ENCODE measurements at regions not wholly inside any gene's neighbourhood (a gene's known extent, or its start where the extent isn't known, plus 50 kb on each side); places are given as distances from the start of the nearest gene placed in this dataset.

DNA sequence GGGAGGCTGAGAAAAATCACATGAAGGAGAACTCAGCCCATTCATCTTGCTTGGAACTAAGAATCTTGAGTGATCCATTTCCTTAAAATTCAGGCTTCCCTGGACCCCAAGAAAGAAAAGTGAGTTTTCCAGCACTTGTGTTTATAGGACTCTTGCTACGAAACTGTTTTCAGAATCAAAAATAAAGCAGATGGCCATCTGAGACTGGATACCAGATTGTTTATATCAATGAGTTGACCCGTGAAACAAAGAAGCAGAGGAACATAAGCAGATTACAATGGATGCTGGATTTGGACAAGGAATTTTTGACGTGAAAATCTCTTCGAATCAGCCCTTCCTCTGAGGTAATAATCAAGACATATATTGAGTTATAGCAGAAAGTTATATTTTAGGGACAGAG lies 223.2 kb downstream of the SYK start:
- no peak for DNase-seq

DNA sequence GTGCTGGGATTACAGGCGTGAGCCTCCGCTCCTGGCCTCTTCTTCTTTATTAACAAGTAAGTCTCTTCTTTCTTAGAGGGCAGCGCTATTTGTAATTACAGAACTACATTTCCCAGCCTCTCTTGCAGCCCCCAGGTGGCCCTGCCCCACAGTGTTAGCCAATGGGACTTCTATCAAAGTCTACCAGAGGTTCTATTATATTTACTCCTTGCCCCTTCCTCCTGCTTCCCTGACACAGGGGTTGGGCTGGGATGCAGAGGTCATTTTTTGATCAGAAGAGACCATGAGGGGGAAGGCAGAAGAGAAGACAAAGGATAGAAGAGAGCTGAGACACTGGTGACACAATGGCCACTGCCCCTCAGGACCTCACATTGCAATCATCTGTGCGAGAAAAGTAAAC lies 224.2 kb downstream of the SYK start:
- DNase-seq, result no peak

DNA sequence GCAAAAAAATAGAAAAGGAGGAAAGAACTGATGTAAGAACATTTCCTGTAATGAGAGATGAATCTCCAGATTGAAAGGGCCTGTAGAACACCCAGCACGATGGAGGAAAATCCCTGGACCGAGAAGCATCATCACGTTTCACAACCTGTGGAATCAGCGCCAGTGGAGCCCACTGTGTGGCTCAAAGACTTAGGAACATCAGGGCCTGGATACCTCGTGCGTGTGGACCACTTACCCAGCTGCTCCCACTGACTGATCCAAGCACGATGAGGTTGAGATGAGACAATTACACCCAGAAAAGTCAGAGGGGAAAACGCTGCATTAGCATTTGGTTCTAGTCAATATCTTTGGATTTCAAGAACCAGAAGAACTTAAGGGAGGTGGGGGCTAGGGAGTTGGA lies 224.6 kb downstream of the SYK start:
- DNase-seq, result no peak

DNA sequence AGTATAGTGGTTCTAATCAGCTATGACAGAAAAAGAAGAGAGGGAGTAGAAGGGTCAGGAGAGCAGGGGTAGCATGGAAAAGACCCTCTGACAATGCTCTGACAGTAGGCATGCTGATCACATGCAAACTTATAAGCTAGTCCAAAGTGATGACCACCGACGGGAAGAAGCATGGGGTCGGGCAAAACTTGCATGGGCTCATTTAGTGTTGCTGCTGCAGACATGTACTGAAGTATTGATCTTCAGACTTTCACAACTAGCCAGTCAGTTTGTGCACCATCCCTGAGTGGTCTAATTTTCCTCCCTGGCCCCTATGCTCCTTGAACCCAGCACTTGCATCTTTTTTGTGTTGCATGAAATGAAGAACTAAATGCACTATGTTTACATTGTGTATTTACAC lies 225.4 kb downstream of the SYK start:
- DNase-seq, result no peak

DNA sequence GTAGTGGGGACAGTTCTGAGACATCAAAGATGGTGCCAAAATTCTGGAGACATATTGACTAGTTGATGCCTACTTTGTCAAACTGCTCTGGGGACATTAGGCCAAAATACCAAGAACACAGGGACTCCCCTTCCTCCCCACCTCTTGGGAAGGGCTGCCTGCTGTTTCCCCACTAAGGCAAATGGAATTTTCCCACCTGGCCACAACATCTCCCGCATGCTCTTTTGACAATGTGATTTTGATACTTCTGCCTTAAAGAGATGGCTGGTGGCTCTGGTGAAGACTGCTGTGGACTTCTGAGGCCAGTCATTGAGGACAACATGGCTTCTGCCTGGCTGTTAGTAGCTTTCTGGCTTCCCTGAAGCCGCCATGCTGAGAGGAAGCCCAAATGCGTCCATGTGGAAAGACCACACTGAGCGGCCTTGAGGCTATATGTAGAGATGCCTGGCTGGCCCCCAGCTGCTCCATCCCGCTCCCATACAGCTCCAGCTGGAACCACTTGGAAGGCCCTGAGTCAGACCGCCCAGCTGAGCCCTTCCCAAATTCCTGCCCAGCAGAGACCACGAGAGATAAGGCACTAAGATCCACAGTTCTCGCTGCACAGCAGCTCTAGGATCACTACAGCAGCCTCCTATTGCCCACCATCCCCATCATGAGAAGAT lies 226.7 kb downstream of the SYK start:
- DNase-seq, result no peak

DNA sequence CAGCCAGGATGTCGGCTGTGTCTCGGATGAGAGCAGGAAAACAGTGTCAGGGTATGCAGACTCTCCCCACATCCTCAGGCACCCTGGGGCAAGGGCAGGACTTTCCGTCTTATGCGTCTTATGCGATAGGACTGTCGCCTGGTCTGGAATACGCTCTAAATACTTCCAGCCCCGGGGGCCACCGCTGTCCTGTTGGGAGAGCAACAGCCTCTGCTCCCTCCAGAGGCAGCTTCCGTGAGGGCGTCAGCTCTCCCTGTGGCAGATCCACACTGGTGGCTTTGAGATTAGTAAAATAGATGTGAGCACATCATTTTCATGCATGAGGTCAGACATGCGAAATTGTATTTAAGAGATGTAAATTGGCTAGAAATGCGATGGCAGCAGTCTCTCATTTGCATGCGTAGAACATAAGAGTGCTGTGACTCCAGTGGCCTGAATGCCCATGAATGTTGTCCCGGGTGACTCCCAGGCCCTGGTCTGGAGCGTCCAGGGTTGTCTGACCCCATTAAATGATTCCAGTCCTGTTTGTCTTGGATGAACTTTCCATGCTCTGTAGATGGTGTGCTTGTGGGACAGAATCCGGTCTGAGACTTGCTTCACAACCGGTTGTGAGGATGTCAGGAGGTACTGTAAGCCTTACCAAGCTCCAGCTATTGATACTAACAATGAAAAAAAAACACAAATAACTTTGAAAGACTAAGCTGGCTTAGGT lies 228.2 kb downstream of the SYK start:
- no peak for DNase-seq

DNA sequence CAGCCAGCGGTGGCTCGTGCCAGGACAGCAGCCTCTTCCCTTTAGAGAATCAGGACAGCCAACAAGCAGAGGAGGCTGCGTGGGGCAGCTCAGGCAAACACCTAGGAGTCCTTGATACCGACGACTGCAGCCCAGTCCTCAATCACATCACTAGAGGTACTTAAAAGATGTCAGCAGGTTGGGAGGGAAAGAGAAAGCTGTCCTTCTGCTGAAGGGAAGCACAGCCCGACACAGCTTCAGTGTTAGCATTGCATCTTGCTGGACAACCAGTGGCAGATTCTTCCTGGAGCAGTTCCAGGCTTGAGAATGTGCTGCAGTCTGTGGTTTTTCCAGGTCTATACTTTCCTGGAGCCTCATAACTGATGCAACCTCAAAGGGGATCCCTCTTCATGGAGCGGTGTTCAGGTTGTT lies 230.5 kb downstream of the SYK start:
- DNase-seq, result no peak

DNA sequence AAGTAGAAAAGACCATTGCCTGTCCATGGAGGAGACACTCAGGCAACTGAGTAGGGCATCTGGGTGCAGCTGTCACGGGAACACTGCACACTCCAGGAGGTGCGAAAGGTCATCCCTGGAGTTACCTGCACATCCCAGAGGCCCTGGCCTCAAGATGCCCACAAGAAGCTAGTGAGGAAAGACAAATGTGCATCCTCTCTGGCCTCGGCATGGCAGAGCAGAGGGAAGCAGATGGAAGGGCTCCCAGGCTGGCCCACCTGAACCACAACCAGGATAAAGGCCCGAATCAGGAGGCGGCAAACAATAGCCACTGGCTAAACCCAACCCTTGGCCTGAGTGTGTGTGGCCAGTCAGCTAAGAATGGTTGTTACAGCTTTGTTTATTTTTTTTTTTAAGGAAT lies 231.7 kb downstream of the SYK start:
- no peak for DNase-seq

DNA sequence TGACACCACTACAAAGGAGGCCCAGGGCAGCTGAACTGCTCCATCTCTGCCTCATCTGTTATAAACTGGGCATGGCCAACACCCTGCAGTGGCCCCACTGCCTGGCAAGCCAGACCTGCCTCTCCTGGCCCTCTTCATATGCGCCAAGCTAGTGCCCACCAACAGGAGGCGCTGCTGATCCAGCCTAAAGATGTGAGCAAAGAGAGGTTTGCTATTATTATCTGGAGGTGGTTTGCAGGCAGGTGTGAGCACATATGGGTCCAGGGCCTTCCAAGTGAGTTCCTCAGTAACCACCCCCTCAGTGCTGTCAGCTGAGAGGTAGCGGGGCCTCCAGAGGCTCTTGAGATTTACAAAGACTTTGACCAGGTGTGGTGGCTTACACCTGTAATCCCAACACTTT lies 232.2 kb downstream of the SYK start:
- DNase-seq, result no peak

DNA sequence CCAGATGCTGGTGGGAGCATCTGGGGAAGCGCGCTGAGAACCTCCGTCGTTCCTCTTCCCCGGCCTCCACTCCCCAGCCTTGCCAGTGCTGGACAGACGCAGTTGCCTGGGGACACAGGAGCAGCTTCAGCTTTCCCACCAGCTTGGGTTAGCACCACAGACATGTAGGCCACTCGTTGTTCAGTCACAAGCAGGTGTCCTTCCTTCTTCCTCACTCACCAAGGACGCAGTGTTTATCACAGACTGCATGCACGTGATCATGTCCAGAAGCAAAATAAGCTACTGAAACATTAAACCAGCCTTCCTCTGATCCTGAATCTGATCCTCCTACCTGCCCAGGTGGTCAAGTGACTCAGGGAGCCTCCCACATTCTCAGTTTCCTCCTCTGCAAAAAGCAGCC lies 232.9 kb downstream of the SYK start:
- DNase-seq, result no peak

DNA sequence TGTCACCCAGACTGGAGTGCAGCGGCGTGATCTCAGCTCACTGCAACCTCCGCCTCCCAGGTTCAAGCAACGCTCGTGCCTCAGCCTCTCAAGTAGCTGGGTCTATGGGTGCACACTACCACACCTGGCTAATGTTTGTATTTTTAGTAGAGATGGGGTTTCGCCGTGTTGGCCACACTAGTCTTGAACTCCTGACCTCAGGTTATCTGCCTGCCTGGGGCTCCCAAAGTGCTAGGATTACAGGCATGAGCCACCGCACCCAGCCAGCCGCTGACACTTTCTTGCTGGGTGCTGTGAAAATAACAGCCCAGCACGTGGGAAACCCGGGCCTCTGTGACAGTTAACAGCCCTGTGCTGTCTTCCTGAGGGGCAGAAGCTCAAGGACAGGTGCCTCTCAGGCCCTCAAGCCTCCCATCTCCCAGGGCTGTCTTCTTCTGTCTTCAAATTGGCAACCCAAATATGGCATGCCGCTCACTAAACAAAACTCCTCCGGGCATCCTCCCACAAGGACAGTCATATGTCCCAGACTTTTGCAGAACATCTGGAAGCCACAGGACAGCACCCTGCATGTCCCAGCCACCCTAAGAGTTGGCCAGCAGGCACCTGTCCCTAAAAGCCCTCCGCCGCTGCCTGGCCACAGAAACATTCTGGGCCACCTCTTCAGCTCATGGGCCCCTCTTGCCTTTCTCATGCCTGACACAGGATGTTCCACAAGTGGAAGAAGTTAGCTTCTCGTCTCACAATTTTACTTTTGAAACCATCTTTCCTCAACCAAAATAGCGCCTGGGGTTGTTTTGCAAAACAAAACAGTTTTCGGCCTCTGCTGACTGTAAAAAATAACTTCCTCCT lies 233.6 kb downstream of the SYK start:
- no peak for DNase-seq

DNA sequence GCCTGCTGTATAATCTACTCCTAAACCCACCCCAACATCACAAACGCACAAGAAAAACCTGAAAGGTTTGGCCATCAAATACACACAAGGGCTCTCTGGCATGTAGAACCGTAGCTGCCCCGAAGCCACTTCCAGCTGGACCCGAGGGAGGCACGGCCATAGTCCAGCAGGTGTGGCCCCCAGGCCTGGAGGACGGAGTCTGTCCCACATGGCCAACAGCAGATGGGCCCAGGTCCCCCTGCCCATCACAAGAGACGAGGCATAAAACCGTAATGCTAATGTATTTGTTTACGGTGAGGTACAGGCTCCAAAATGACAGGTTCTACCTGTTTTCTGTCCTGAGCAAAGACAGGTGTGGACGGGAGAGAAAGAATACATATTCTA lies 234.2 kb downstream of the SYK start:
- no peak for DNase-seq

DNA sequence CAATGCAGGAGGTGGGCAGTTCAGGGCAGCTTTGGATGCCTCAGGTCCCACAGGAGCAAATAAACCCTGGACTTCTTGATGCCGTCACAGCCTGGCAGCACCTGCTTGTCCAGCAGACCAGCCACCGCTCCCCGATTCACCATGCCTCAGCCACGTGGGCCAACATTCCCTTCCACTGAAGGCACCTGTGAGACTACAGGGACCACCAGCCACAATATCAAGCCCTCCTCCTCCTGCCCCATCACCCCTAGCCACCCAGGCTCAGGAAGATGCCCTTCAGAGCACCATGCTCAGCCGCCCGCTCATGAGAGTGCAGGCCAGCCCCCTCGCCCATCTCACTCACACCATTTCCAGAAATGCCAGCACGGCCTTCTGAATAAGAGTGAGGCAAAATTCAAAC lies 234.7 kb downstream of the SYK start:
- no peak for DNase-seq

DNA sequence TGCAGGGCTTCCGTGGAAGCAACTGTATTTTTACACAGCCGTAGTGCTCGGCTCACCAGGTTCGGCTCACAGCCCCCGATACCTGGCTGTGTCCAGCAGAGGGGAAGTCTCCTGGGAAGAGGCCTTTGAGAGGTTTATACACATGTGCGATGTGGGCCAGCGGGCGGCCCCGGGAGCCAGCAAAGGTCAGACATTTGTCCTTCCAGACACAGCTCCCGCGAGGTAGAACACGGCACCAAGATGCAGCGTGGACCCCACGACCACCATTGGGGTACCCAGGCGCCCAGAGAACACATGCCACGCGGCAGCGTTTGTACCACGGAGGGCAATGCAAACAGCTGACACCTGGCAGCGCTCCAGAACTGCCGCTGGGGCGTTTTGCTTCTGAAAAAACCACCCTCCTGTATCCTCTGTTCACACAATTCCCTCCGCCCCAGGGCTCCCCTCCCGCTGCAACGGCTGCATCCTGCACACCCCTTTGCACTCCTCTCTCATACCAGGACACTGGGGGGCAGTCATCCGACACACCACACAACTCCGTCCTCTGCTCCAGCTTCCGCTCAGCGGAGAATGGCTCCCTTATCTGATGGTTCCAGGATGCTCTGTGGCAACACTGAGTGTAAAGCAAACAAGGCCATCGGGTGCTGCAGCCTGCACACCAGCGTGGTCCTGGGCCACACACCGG lies 235.3 kb downstream of the SYK start:
- peak; percentile 2 for DNase-seq

DNA sequence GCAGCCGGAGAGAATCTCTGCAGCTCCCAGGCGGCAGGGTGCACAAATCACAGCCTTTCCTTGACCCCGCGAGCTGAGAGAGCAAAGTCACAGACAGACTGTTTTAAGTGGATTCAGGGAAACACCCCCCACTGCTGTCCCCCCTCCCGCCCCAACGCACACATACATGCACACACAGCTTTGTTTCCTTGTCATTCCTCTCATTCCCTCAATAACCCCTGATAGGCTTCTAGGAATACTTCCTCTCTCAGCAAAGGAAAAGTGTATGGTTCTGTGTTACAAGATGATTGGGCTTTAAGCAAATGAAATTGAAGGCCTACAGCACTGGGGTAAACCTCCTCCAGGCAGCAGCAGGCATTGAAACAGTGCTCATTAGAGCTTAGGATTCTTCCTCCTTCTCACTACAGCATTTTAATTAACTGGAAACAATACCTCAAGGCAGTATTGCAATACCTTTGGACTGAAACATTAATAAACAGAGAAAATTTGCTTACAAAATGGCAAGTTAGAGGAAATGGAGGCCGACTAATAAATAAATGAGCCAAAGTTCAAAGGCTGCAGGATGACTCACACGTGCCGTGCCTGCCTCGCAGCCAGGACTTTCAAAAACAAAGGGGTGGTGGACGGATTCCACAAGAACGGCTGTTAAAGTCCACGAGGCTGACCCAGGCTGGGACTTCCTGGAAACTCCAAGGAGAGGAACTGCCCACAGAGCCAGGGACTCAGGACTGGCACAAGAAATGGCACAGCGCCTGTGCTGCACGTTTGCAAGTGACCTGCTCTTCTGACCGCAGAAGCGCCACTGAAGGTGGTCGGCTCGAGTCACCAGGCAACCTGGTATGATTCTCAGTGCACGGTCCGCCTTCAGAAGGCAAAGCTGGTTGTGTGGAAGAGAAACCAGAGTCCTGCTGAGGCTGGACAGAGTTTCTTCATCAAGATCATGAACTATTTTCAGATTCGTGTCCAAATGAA lies 236.2 kb downstream of the SYK start:
- no peak for DNase-seq

DNA sequence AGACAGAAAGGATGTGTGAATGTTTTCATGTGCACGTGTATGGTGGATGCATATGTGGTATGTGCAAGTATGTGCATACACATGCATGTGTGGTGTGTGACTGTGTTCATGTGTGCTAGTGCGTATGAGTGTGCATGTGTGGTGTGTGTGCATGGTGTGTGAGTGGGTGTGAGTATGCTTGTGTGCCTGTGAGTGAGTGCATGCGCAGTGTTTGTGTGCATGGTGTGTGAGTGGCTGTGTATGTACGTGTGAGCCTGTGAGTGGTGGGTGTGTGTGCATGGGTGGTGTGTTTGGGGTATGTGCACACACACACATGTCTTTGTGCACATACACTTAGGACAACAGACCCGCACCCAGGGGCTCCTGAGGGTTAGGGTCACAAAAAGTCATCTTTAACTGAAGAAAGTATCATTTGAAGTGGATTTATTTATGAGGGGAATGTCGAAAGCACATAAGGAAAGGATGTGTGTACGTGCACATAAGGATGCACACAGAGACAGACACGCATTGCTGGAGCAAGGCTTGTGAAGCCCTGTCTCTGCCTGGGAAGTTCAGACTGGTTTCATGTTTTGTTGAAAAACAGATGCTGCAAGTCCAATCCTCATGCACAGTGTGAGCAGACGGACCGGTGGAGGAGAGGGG lies 237.0 kb downstream of the SYK start:
- no peak for DNase-seq

DNA sequence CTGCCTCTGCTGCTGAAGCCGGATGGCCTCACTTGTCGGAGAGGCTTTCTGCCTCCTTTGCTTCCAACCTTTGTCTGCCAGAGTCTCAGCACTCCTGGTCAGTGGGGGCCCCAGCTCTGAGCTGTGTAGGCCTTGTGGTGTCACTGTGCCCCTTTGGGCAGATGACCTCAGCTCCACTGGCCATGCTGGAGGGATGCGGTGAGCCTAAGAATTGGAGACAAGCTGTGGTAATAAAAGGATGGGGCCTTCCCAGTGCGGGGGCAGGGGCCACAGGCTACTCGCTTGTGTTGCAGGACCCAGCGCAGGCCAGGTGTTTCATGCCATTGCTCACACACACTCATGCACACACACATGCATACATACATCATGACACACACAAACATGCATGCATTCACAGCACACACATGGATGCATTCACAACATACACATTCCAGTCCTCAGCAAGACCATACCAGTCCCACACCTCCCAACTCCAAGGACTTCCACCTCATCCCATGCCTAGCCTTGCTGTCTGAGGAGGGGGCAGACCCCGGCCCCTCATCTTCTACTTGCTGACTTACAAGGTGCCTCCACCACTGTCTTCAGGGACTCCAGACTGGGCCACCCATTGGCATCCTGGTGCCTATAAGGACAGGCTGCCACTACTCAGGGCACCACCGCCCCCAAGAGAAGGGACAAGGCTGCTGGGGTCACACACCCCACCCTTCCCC lies 237.7 kb downstream of the SYK start:
- no peak for DNase-seq

DNA sequence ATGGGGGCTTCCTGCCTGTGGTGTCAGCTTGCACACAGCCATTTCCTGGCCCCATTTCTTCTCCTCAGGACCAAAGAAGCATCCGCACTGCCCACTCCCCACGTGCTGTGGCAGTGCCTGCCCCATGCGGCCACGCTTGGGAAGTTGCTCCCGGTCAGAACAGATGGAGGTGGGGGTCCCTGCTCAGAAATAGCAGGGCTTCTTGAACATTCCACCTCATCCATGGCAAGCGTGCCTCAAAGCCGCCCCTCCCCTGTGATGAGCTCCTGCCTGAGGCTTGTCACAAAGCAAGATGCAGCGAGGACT lies 238.2 kb downstream of the SYK start:
- DNase-seq, result no peak

DNA sequence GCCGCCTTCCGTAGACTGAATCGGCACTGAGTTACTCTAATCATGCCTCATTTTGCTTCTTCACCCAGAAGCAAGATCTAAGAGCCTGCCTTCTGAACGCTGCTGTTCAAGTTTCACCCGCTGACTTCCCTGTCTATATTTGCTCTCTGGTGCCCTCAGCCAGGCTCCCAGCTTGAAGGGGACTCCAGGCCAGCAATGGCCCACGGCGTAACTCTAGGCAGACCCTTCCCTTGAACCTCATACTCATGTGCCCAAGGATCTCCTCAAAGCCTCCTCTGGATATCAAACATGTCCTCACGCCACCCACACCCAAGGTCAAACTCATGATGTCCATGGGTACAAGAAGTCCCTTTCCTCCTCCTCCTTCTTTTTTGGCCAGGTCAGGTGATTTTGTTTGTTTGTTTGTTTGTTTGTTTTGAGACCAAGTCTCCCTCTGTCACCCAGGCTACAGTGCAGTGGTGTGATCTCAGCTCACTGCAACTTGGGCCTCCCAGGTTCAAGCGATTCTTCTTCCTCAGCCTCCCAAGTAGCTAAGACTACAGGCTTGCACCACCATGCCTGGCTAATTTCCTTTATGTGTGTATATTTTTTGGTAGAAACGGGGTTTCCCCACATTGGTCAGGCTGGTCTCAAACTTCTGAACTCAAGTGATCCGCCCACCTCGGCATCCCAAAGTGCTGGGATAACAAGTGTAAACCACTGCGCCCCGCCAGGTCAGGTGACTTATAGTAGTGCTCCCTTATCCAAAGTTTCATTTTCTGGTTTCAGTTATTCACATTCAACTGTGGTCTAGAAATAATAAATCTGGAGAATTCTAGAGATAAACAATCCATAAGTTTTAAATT lies 239.0 kb downstream of the SYK start:
- DNase-seq, result no peak

DNA sequence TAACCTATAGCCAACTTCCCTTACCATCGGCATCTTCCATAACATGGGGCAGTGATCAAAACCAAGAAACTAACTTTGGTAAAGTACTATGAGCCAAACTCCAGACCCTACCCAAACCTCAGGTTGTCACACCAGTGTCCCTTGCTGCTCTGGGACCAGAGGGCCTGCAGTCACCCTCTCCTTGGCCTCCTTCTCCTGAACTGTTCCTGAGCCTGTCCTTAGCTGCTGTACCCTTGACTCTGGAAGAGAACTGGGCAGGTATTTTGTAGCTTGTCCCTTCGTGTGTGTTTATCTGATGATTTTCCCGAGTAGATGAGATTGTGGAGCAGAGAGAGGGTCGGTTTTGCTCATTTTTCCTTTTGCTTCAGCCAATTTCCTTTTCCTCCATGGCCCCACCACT lies 240.4 kb downstream of the SYK start:
- DNase-seq, result no peak
